ES-I3 (cell line): ENCODE measurements at regions not wholly inside any gene's neighbourhood (a gene's known extent, or its start where the extent isn't known, plus 50 kb on each side); places are given as distances from the start of the nearest gene placed in this dataset.

Experiments used
- H3K36me3 ChIP-seq: 2 replicates; pipeline ENCODE4 v1.6.1; 2013; ENCODE audit warnings: mild to moderate bottlenecking, low read length, control low read depth, moderate library complexity; ENCODE audit not compliant: insufficient read depth
- H3K4me1 ChIP-seq: 2 replicates; pipeline ENCODE4 v1.6.1; 2013; ENCODE audit warnings: mild to moderate bottlenecking, control low read depth, low read length; ENCODE audit not compliant: insufficient read depth
- H3K9ac ChIP-seq: 2 replicates; pipeline ENCODE4 v1.6.1; 2013; ENCODE audit warnings: low read depth, mild to moderate bottlenecking, low read length, moderate library complexity
- H3K9me3 ChIP-seq: 2 replicates; pipeline ENCODE4 v1.6.1; 2013; ENCODE audit warnings: mild to moderate bottlenecking, low read length, moderate library complexity; ENCODE audit not compliant: control insufficient read depth, insufficient read depth

- Histone ChIP-seq H3K4me1 (no peaks in the 10 kb centered on the region; the same call in 1 of the 2 replicates), H3K9ac (no peak overlapping the region), H3K36me3 (no peaks in the 10 kb centered on the region), H3K9me3 (no peaks in the 10 kb centered on the region)
These were observed 51.5 kb upstream of the PHF21B start for GRCh38 chr22:45061332-45061731.

- Histone ChIP-seq H3K4me1 (no peaks in the 10 kb centered on the region; the same call in 1 of the 2 replicates), H3K9ac (no peak overlapping the region), H3K36me3 (no peaks in the 10 kb centered on the region), H3K9me3 (peaks cover 4% of the 10 kb centered on the region; the same call in 1 of the 2 replicates)
These were observed 54.8 kb upstream of the PHF21B start for GRCh38 chr22:45064313-45065278.

- no peak overlapping the region for H3K9ac ChIP-seq
- peaks cover 4% of the 10 kb centered on the region; the same call in 1 of the 2 replicates for H3K9me3 ChIP-seq
- H3K4me1 ChIP-seq = peaks cover under 1% of the 10 kb centered on the region; the same call in 1 of the 2 replicates
- no peaks in the 10 kb centered on the region for H3K36me3 ChIP-seq
These were observed 55.9 kb upstream of the PHF21B start for GRCh38 chr22:45065726-45066125.

DNA sequence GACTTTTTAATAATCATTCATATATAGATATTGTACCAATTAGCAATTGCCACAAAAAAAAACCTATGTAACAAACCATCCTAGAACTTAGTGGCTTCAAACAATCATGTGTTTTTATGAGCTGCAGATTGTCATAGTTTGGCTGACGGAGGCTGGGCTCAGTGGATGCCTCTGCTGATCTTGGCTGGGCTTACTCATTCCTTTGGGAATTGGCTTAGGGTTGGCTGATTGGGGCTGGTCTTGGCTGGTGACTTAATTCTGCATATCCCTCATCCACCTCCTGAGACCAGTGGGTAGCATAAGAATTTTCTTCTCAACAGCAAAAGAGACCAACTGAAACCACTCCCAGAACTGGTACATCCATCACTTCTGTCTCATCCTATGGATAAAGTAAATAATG is 57.9 kb upstream of the PHF21B start:
- H3K4me1 ChIP-seq = peaks cover 17% of the 10 kb centered on the region; the same call in 1 of the 2 replicates
- H3K9me3 ChIP-seq = peaks cover 4% of the 10 kb centered on the region; the same call in 1 of the 2 replicates
- H3K36me3 ChIP-seq = no peaks in the 10 kb centered on the region

GRCh38 chr22:45069925-45070324 is 60.1 kb upstream of the PHF21B start:
- H3K9me3 ChIP-seq = peaks cover 4% of the 10 kb centered on the region; the same call in 1 of the 2 replicates
- peaks cover 21% of the 10 kb centered on the region; the same call in 1 of the 2 replicates for H3K4me1 ChIP-seq
- no peak overlapping the region for H3K9ac ChIP-seq
- no peaks in the 10 kb centered on the region for H3K36me3 ChIP-seq

More for the DNA sequence above, 57.9 kb upstream of the PHF21B start:
- H3K9ac ChIP-seq = no peak overlapping the region

DNA sequence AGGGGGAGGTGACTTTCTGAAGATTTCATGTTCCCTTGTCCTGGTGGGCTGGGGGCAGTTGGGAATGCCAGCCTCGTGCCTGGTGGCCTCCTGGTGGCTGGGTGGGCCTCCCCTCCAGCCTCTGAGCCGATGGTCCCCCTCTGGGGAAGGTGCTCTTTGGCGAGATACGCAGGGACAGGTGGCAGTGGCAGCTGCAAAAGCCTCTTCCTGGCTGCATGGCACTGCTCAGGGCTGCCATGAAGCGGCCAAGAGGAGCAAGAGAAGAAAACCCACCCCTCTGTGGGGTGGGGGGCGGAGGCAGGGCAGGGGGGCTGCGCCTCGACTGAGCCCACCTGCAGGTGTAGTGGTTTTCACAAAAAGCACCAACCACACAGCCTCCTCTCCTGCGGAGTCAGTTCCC is 61.8 kb upstream of the PHF21B start:
- H3K9me3 ChIP-seq = peaks cover 4% of the 10 kb centered on the region; the same call in 1 of the 2 replicates
- peak overlapping the region; percentile 36 for H3K9ac ChIP-seq
- H3K36me3 ChIP-seq = no peaks in the 10 kb centered on the region
- peaks cover 21% of the 10 kb centered on the region; the same call in 1 of the 2 replicates for H3K4me1 ChIP-seq

- Histone ChIP-seq H3K4me1 (peaks cover 21% of the 10 kb centered on the region; the same call in 1 of the 2 replicates), H3K36me3 (no peaks in the 10 kb centered on the region), H3K9ac (peak overlapping the region; percentile 36), H3K9me3 (peaks cover 4% of the 10 kb centered on the region; the same call in 1 of the 2 replicates)
These were observed 62.6 kb upstream of the PHF21B start for GRCh38 chr22:45072322-45072903.

- Histone ChIP-seq H3K36me3 (no peaks in the 10 kb centered on the region), H3K9ac (peak overlapping the region; percentile 36)
These were observed 63.3 kb upstream of the PHF21B start for GRCh38 chr22:45073064-45073463.

GRCh38 chr22:45077286-45077685 is 67.5 kb upstream of the PHF21B start:
- no peak overlapping the region for H3K9ac ChIP-seq
- 0 out of 2 replicates have a peak, but pooled peaks cover 8% of the 10 kb centered on the region for H3K4me1 ChIP-seq
- no peaks in the 10 kb centered on the region for H3K9me3 ChIP-seq
- H3K36me3 ChIP-seq = no peaks in the 10 kb centered on the region

More at GRCh38 chr22:45073064-45073463, 63.3 kb upstream of the PHF21B start:
- H3K4me1 ChIP-seq = peaks cover 21% of the 10 kb centered on the region; the same call in 1 of the 2 replicates
- H3K9me3 ChIP-seq = peaks cover under 1% of the 10 kb centered on the region; the same call in 1 of the 2 replicates

DNA sequence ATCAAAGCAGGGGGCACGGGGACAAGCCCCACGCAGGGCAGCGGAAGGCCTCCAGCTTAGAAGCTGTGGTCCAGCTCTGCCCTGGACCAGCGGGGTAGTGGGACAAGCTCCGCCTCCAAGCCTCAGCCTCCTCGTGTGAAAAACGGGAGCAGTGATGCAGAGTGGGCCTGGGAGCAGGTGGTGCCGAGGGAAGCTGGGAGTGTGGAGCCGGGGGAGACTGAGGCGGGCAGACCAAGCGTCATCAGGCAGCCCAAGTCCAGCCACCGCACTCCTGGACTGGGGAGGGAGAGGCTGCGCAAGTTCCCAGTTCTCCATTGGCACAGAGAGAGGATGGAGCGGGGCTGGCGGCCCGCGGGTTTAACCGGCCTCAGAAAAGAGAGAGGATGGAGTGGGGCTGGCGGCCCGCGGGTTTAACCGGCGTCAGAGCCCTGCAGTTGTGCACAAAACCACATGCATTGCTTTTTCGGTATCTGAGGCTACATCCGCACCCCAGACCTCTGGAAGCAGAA is 68.1 kb upstream of the PHF21B start:
- no peaks in the 10 kb centered on the region for H3K36me3 ChIP-seq
- H3K9me3 ChIP-seq = no peaks in the 10 kb centered on the region
- 0 out of 2 replicates have a peak, but pooled peaks cover 3% of the 10 kb centered on the region for H3K4me1 ChIP-seq
- no peak overlapping the region for H3K9ac ChIP-seq

DNA sequence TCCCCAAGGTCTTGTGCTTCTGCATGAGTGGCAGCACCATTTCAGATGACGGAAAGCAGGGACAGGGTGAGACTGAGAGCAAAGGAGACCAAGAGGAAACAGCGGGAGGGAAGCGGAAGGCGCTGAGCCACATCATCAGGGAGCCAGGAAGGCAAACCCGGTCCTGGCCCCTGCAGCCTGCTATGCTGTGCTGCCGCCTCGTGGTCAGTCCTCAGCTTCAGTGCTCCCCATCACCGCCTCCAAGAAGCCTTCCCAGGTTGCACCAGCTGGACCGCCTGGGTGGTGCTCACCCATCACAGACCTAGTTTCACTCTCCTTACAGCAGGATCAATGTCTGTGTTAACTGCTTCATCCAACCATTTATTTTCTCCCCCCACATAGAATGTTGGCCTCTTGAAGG is 73.0 kb upstream of the PHF21B start:
- Histone ChIP-seq H3K36me3 (no peaks in the 10 kb centered on the region), H3K9me3 (no peaks in the 10 kb centered on the region), H3K9ac (no peak overlapping the region), H3K4me1 (peaks cover 12% of the 10 kb centered on the region)

GRCh38 chr22:45083659-45084305 is 74.0 kb upstream of the PHF21B start:
- H3K36me3 ChIP-seq = no peaks in the 10 kb centered on the region
- no peaks in the 10 kb centered on the region for H3K9me3 ChIP-seq
- H3K4me1 ChIP-seq = peaks cover 12% of the 10 kb centered on the region
- H3K9ac ChIP-seq = no peak overlapping the region

DNA sequence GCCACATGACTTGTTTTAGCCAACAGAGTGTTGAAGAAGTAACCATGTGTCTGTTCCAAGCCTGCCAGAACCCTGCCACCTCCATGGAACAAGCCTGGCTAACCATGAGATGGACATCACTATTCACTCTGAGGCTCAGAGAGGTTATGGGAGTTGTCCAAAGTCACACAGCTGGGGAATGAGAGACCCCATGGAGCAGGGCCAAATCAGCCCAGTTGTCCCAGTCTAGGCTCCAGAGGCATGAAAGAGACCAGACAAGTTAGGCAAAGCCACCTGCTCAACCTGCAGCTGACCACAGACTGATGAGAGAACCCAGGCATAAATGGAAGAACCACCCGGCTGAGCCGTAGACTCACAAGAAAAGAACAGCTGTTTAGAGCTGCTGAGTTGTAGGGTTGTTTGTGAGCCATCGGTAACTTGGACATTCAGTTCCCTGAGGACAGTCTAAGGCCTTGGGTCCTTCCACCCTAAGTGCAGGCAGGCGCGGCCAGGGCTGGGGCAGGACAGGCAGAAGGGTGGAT is 74.7 kb upstream of the PHF21B start:
- peaks cover 12% of the 10 kb centered on the region for H3K4me1 ChIP-seq
- H3K36me3 ChIP-seq = no peaks in the 10 kb centered on the region
- H3K9me3 ChIP-seq = no peaks in the 10 kb centered on the region
- H3K9ac ChIP-seq = no peak overlapping the region

DNA sequence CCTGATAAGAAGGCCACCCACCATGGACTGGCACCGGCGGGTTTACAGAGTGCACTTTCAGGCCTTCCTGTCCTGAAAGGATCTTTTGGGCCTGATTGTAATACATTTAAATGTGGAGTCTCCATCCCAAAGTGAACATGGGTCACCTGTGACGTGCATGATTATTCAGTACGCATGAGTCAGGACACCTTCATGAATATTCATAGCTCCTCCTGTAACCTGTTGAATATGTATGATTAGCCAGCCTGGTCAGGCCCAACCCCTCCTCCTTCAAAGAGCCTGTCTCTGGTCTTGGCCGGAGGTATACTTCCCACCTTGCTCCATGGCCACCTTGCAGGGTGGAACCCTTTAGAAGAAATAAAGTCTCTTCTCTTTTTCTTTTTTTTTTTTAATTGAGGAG is 75.9 kb upstream of the NUP50 start:
- H3K9me3 ChIP-seq = no peaks in the 10 kb centered on the region
- H3K9ac ChIP-seq = no peak overlapping the region
- H3K4me1 ChIP-seq = peaks cover 17% of the 10 kb centered on the region
- H3K36me3 ChIP-seq = no peaks in the 10 kb centered on the region
